ENCODE measurements at regions not wholly inside any gene's neighbourhood (a gene's known extent, or its start where the extent isn't known, plus 50 kb on each side); places are given as distances from the start of the nearest gene placed in this dataset.

DNA sequence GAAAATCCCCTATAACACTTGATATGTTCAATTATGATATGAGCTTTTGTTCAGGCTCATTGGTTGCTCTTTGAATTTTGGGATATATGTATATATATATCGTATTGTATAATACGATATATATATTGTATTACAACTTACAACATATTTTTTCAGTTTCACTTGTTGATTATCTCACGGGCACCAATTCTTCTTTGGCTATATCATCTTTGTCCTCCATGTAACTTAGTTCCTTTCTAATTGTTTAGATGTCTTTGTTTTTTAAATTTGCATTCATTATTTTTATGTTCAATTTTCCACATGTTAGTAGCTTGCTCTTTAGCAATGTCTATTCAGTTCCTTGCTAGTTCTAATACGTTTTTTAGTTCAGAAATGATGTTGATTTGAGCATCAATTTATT, 150.0 kb downstream of the BACH1 start:
- TF ChIP-seq CTCF (IDR thresholded peaks at IDR 0.05; ENCODE audit: control extremely low read depth in 1 of 3, insufficient read depth in 1 of 3, low read depth in 1 of 3, low read length in 3 of 3) (no peak), SIN3A (conservative IDR thresholded peaks at IDR 0.05 in 1 of 2, IDR thresholded peaks at IDR 0.05 in 1 of 2; ENCODE audit: low read depth in 1 of 2, low read length in 2 of 2) (no peak), ZNF274 (IDR thresholded peaks at IDR 0.05; ENCODE audit: borderline replicate concordance, extremely low read depth, low read length) (no peak), HDAC2 (IDR thresholded peaks at IDR 0.05; ENCODE audit: borderline replicate concordance in 1 of 2, low read depth in 2 of 2, low read length in 2 of 2) (no peak), POLR2A (IDR thresholded peaks at IDR 0.05; ENCODE audit: control extremely low read depth in 1 of 2, low read depth in 2 of 2, low read length in 2 of 2) (no peak), USF2 (IDR thresholded peaks at IDR 0.05; ENCODE audit: low read length) (no peak), JUN (IDR thresholded peaks at IDR 0.05; ENCODE audit: low read depth, low read length) (no peak)

Measured in H1 (cell line).